GM21526 (cell line): ENCODE measurements at regions not wholly inside any gene's neighbourhood (a gene's known extent, or its start where the extent isn't known, plus 50 kb on each side); places are given as distances from the start of the nearest gene placed in this dataset.

Experiments used
- ATAC-seq: cut with Tn5 transposase; IDR thresholded peaks from one replicate; pipeline ENCODE4 v1.9.1; 2021; ENCODE audit warnings: moderate library complexity; ENCODE audit not compliant: unreplicated experiment, low FRiP score

GRCh38 chr15:39096608-39097205 is 484.2 kb upstream of the THBS1 start:
- ATAC-seq: no peak

- ATAC-seq: no peak
These were observed 481.4 kb upstream of the THBS1 start for GRCh38 chr15:39099524-39099923.

- no peak for ATAC-seq
These were observed 480.7 kb upstream of the THBS1 start for GRCh38 chr15:39100106-39100660.

GRCh38 chr15:39102431-39102830 is 478.4 kb upstream of the THBS1 start:
- ATAC-seq: no peak

- no peak for ATAC-seq
These were observed 473.9 kb upstream of the THBS1 start for GRCh38 chr15:39106950-39107349.

GRCh38 chr15:39108021-39108420 is 472.9 kb upstream of the THBS1 start:
- ATAC-seq: no peak

- ATAC-seq: no peak
These were observed 470.5 kb upstream of the THBS1 start for GRCh38 chr15:39110336-39110735.

GRCh38 chr15:39110746-39111145 is 470.1 kb upstream of the THBS1 start:
- no peak for ATAC-seq

- ATAC-seq: no peak
These were observed 467.1 kb upstream of the THBS1 start for GRCh38 chr15:39113741-39114140.

- ATAC-seq: no peak
These were observed 466.0 kb upstream of the THBS1 start for GRCh38 chr15:39114690-39115378.

GRCh38 chr15:39115379-39116057 is 465.4 kb upstream of the THBS1 start:
- no peak for ATAC-seq

GRCh38 chr15:39118510-39118909 is 462.4 kb upstream of the THBS1 start:
- ATAC-seq: no peak

GRCh38 chr15:39124155-39124552 is 456.7 kb upstream of the THBS1 start:
- ATAC-seq: no peak

- ATAC-seq: no peak
These were observed 456.2 kb upstream of the THBS1 start for GRCh38 chr15:39124553-39125171.

GRCh38 chr15:39125226-39125625 is 455.7 kb upstream of the THBS1 start:
- no peak for ATAC-seq

- no peak for ATAC-seq
These were observed 455.0 kb upstream of the THBS1 start for GRCh38 chr15:39125904-39126303.

GRCh38 chr15:39127151-39127790 is 453.6 kb upstream of the THBS1 start:
- ATAC-seq: no peak

- no peak for ATAC-seq
These were observed 452.8 kb upstream of the THBS1 start for GRCh38 chr15:39127925-39128617.

- ATAC-seq: no peak
These were observed 452.1 kb upstream of the THBS1 start for GRCh38 chr15:39128746-39129145.
